ENCODE measurements at regions not wholly inside any gene's neighbourhood (a gene's known extent, or its start where the extent isn't known, plus 50 kb on each side); places are given as distances from the start of the nearest gene placed in this dataset.
"Not testable (repeated sequence)": the region's sequence is repeated elsewhere in the genome, so short reads cannot be mapped to it uniquely, and the experiment has no call there.

- H3K4me1 ChIP-seq (ENCODE audit: control insufficient read depth in 3 of 3, insufficient read depth in 3 of 3, low read length in 3 of 3); H3K27ac ChIP-seq (ENCODE audit: low read depth, low read length); H3K9ac ChIP-seq (ENCODE audit: low read depth in 1 of 3, low read length in 3 of 3); H3K36me3 ChIP-seq (ENCODE audit: control insufficient read depth in 3 of 3, insufficient read depth in 3 of 3, low read length in 3 of 3); H3K4me3 ChIP-seq (ENCODE audit: low read length in 3 of 3); H3K9me3 ChIP-seq (ENCODE audit: control insufficient read depth in 3 of 3, low read length in 3 of 3); H3K27me3 ChIP-seq (ENCODE audit: control insufficient read depth in 3 of 3, insufficient read depth in 3 of 3, low read length in 3 of 3): not testable (repeated sequence)
Measured at GRCh38 chrY:26306630-26307385, 684.9 kb downstream of the CDY1 start.

- H3K36me3 ChIP-seq (ENCODE audit: control insufficient read depth in 3 of 3, insufficient read depth in 3 of 3, low read length in 3 of 3); H3K4me3 ChIP-seq (ENCODE audit: low read length in 3 of 3); H3K27me3 ChIP-seq (ENCODE audit: control insufficient read depth in 3 of 3, insufficient read depth in 3 of 3, low read length in 3 of 3); H3K27ac ChIP-seq (ENCODE audit: low read depth, low read length); H3K9me3 ChIP-seq (ENCODE audit: control insufficient read depth in 3 of 3, low read length in 3 of 3); H3K9ac ChIP-seq (ENCODE audit: low read depth in 1 of 3, low read length in 3 of 3); H3K4me1 ChIP-seq (ENCODE audit: control insufficient read depth in 3 of 3, insufficient read depth in 3 of 3, low read length in 3 of 3): not testable (repeated sequence)
Measured at GRCh38 chrY:26308308-26308707, 686.4 kb downstream of the CDY1 start.

- not testable (repeated sequence) for H3K27ac ChIP-seq (ENCODE audit: low read depth, low read length); H3K27me3 ChIP-seq (ENCODE audit: control insufficient read depth in 3 of 3, insufficient read depth in 3 of 3, low read length in 3 of 3); H3K4me3 ChIP-seq (ENCODE audit: low read length in 3 of 3); H3K9ac ChIP-seq (ENCODE audit: low read depth in 1 of 3, low read length in 3 of 3); H3K9me3 ChIP-seq (ENCODE audit: control insufficient read depth in 3 of 3, low read length in 3 of 3); H3K4me1 ChIP-seq (ENCODE audit: control insufficient read depth in 3 of 3, insufficient read depth in 3 of 3, low read length in 3 of 3); H3K36me3 ChIP-seq (ENCODE audit: control insufficient read depth in 3 of 3, insufficient read depth in 3 of 3, low read length in 3 of 3)
Measured at GRCh38 chrY:26315065-26315464, 693.1 kb downstream of the CDY1 start.

- not testable (repeated sequence) for H3K27me3 ChIP-seq (ENCODE audit: control insufficient read depth in 3 of 3, insufficient read depth in 3 of 3, low read length in 3 of 3); H3K4me3 ChIP-seq (ENCODE audit: low read length in 3 of 3); H3K9me3 ChIP-seq (ENCODE audit: control insufficient read depth in 3 of 3, low read length in 3 of 3); H3K4me1 ChIP-seq (ENCODE audit: control insufficient read depth in 3 of 3, insufficient read depth in 3 of 3, low read length in 3 of 3); H3K27ac ChIP-seq (ENCODE audit: low read depth, low read length); H3K36me3 ChIP-seq (ENCODE audit: control insufficient read depth in 3 of 3, insufficient read depth in 3 of 3, low read length in 3 of 3); H3K9ac ChIP-seq (ENCODE audit: low read depth in 1 of 3, low read length in 3 of 3)
Measured at GRCh38 chrY:26319488-26320202, 697.7 kb downstream of the CDY1 start.

- not testable (repeated sequence) for H3K27ac ChIP-seq (ENCODE audit: low read depth, low read length); H3K27me3 ChIP-seq (ENCODE audit: control insufficient read depth in 3 of 3, insufficient read depth in 3 of 3, low read length in 3 of 3); H3K9me3 ChIP-seq (ENCODE audit: control insufficient read depth in 3 of 3, low read length in 3 of 3); H3K36me3 ChIP-seq (ENCODE audit: control insufficient read depth in 3 of 3, insufficient read depth in 3 of 3, low read length in 3 of 3); H3K4me3 ChIP-seq (ENCODE audit: low read length in 3 of 3); H3K9ac ChIP-seq (ENCODE audit: low read depth in 1 of 3, low read length in 3 of 3); H3K4me1 ChIP-seq (ENCODE audit: control insufficient read depth in 3 of 3, insufficient read depth in 3 of 3, low read length in 3 of 3)
Measured at GRCh38 chrY:26322756-26323155, 700.8 kb downstream of the CDY1 start.

- H3K4me1 ChIP-seq (ENCODE audit: control insufficient read depth in 3 of 3, insufficient read depth in 3 of 3, low read length in 3 of 3); H3K27ac ChIP-seq (ENCODE audit: low read depth, low read length); H3K4me3 ChIP-seq (ENCODE audit: low read length in 3 of 3); H3K36me3 ChIP-seq (ENCODE audit: control insufficient read depth in 3 of 3, insufficient read depth in 3 of 3, low read length in 3 of 3); H3K27me3 ChIP-seq (ENCODE audit: control insufficient read depth in 3 of 3, insufficient read depth in 3 of 3, low read length in 3 of 3); H3K9ac ChIP-seq (ENCODE audit: low read depth in 1 of 3, low read length in 3 of 3); H3K9me3 ChIP-seq (ENCODE audit: control insufficient read depth in 3 of 3, low read length in 3 of 3): not testable (repeated sequence)
Measured at GRCh38 chrY:26352931-26353330, 731.0 kb downstream of the CDY1 start.

GRCh38 chrY:26354191-26354590 is 732.3 kb downstream of the CDY1 start:
- no peaks in the 10 kb centered on the region for H3K4me1 ChIP-seq (ENCODE audit: control insufficient read depth in 3 of 3, insufficient read depth in 3 of 3, low read length in 3 of 3)
- no peak overlapping the region for H3K9ac ChIP-seq (ENCODE audit: low read depth in 1 of 3, low read length in 3 of 3)
- H3K27me3 ChIP-seq (ENCODE audit: control insufficient read depth in 3 of 3, insufficient read depth in 3 of 3, low read length in 3 of 3) = no peaks in the 10 kb centered on the region
- no peaks in the 10 kb centered on the region for H3K36me3 ChIP-seq (ENCODE audit: control insufficient read depth in 3 of 3, insufficient read depth in 3 of 3, low read length in 3 of 3)
- H3K27ac ChIP-seq (ENCODE audit: low read depth, low read length) = no peak overlapping the region
- no peaks in the 10 kb centered on the region for H3K9me3 ChIP-seq (ENCODE audit: control insufficient read depth in 3 of 3, low read length in 3 of 3)
- no peak overlapping the region for H3K4me3 ChIP-seq (ENCODE audit: low read length in 3 of 3)

GRCh38 chrY:26359869-26360268 is 738.0 kb downstream of the CDY1 start:
- H3K27ac ChIP-seq (ENCODE audit: low read depth, low read length); H3K4me1 ChIP-seq (ENCODE audit: control insufficient read depth in 3 of 3, insufficient read depth in 3 of 3, low read length in 3 of 3); H3K4me3 ChIP-seq (ENCODE audit: low read length in 3 of 3); H3K9me3 ChIP-seq (ENCODE audit: control insufficient read depth in 3 of 3, low read length in 3 of 3); H3K27me3 ChIP-seq (ENCODE audit: control insufficient read depth in 3 of 3, insufficient read depth in 3 of 3, low read length in 3 of 3); H3K36me3 ChIP-seq (ENCODE audit: control insufficient read depth in 3 of 3, insufficient read depth in 3 of 3, low read length in 3 of 3): not testable (repeated sequence)
- H3K9ac ChIP-seq (ENCODE audit: low read depth in 1 of 3, low read length in 3 of 3) = peak overlapping the region in 1 of 3 donors; percentile 57

- not testable (repeated sequence) for H3K27me3 ChIP-seq (ENCODE audit: control insufficient read depth in 3 of 3, insufficient read depth in 3 of 3, low read length in 3 of 3); H3K9ac ChIP-seq (ENCODE audit: low read depth in 1 of 3, low read length in 3 of 3); H3K36me3 ChIP-seq (ENCODE audit: control insufficient read depth in 3 of 3, insufficient read depth in 3 of 3, low read length in 3 of 3); H3K9me3 ChIP-seq (ENCODE audit: control insufficient read depth in 3 of 3, low read length in 3 of 3); H3K4me1 ChIP-seq (ENCODE audit: control insufficient read depth in 3 of 3, insufficient read depth in 3 of 3, low read length in 3 of 3); H3K27ac ChIP-seq (ENCODE audit: low read depth, low read length); H3K4me3 ChIP-seq (ENCODE audit: low read length in 3 of 3)
Measured at GRCh38 chrY:26360472-26360871, 738.6 kb downstream of the CDY1 start.

- H3K9ac ChIP-seq (ENCODE audit: low read depth in 1 of 3, low read length in 3 of 3); H3K36me3 ChIP-seq (ENCODE audit: control insufficient read depth in 3 of 3, insufficient read depth in 3 of 3, low read length in 3 of 3); H3K4me3 ChIP-seq (ENCODE audit: low read length in 3 of 3); H3K9me3 ChIP-seq (ENCODE audit: control insufficient read depth in 3 of 3, low read length in 3 of 3); H3K4me1 ChIP-seq (ENCODE audit: control insufficient read depth in 3 of 3, insufficient read depth in 3 of 3, low read length in 3 of 3); H3K27ac ChIP-seq (ENCODE audit: low read depth, low read length); H3K27me3 ChIP-seq (ENCODE audit: control insufficient read depth in 3 of 3, insufficient read depth in 3 of 3, low read length in 3 of 3): not testable (repeated sequence)
Measured at GRCh38 chrY:26363442-26363841, 741.5 kb downstream of the CDY1 start.
